ENCODE measurements at regions not wholly inside any gene's neighbourhood (a gene's known extent, or its start where the extent isn't known, plus 50 kb on each side); places are given as distances from the start of the nearest gene placed in this dataset.

DNA sequence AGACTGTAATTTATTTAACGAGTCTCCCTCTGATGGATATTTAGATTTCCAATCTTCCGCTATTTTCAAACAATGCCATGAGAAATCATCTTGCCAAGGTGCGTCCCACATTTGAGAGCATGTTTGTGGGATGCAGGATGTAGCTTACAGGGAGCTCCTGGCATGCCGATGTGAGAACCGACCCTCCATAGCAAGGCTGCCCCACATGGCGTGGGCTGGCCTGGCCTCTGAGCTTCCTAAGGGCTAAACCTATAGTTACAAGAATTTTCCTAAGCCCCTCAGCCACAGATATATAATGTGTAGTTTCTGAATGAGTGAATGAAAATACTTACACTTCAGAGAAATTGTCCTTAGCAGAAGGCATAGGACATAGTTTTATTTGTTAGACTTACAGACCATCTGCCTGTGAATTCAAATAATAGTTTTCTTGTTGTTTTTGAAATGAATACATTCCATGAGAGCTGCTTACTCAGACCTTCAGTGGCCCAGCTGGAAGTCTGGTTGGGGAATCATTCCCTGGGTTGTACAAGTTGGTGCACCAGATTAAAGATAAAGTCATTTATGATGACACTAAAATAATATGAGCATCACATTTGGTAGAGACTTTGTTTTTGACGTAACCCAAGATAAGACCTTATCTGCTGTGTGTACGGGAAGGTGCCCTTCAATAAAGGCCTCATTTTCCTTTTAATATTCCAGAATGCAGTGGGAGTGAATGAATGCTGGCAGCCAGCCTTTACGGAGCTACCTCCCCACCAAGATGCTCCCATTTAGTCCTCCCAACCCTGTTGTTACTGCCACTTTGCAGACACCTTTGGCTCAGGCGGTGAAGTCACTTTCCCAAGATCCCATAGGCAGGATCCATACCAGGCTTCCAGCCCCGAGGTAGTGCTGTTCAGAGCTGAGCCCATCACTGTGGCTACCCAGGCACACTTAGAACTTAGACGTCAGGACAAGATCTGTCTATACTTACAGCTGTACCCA is 107.1 kb downstream of the GLI2 start:
- Histone ChIP-seq H3K4me1 (ENCODE audit: insufficient read depth, low read length) (no peaks in the 10 kb centered on the region), H3K4me2 (ENCODE audit: low read length) (no peak overlapping the region), H3K27me3 (ENCODE audit: low read length) (no peaks in the 10 kb centered on the region), H3K9me2 (replicated peaks; ENCODE audit: low read length) (no peaks in the 10 kb centered on the region), H3K79me2 (ENCODE audit: low read length) (no peaks in the 10 kb centered on the region), H3F3A (ENCODE audit: low read length, unreplicated experiment) (no peaks in the 10 kb centered on the region), H3K9me3 (ENCODE audit: low read length) (no peaks in the 10 kb centered on the region), H3K9ac (ENCODE audit: low read length) (no peak overlapping the region), H2AFZ (ENCODE audit: low read length) (no peak overlapping the region), H3K27ac (ENCODE audit: low read length) (no peak overlapping the region), H3K36me3 (ENCODE audit: low read depth, low read length) (no peaks in the 10 kb centered on the region), H3K4me3 (ENCODE audit: low read length) (no peak overlapping the region), H4K20me1 (ENCODE audit: low read length) (no peaks in the 10 kb centered on the region)
- ChIA-PET CTCF (interaction anchor here (0.6 kb wide), 1 partner anchor 17 kb away, joined by 9 read pairs; no protein-coding TSS in a partner anchor), POLR2A (ENCODE audit: unreplicated experiment) (no interaction called here)
- ATAC-seq (no peak), DNase-seq (no peak)
- no TSS peak for BruUV-seq (replicated peaks)
- intact Hi-C loops (cut with micrococcal nuclease), result no loop called here
- TF ChIP-seq EZH2 (IDR thresholded peaks at IDR 0.05; ENCODE audit: low read length, unreplicated experiment) (no peak), EZH2phosphoT487 (IDR thresholded peaks at IDR 0.05; ENCODE audit: borderline replicate concordance, low read length) (no peak)
- TF ChIP-seq, protein P1, sequence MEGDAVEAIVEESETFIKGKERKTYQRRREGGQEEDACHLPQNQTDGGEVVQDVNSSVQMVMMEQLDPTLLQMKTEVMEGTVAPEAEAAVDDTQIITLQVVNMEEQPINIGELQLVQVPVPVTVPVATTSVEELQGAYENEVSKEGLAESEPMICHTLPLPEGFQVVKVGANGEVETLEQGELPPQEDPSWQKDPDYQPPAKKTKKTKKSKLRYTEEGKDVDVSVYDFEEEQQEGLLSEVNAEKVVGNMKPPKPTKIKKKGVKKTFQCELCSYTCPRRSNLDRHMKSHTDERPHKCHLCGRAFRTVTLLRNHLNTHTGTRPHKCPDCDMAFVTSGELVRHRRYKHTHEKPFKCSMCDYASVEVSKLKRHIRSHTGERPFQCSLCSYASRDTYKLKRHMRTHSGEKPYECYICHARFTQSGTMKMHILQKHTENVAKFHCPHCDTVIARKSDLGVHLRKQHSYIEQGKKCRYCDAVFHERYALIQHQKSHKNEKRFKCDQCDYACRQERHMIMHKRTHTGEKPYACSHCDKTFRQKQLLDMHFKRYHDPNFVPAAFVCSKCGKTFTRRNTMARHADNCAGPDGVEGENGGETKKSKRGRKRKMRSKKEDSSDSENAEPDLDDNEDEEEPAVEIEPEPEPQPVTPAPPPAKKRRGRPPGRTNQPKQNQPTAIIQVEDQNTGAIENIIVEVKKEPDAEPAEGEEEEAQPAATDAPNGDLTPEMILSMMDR (conservative IDR thresholded peaks at IDR 0.05; ENCODE audit: low read depth, low read length), result no peak

DNA sequence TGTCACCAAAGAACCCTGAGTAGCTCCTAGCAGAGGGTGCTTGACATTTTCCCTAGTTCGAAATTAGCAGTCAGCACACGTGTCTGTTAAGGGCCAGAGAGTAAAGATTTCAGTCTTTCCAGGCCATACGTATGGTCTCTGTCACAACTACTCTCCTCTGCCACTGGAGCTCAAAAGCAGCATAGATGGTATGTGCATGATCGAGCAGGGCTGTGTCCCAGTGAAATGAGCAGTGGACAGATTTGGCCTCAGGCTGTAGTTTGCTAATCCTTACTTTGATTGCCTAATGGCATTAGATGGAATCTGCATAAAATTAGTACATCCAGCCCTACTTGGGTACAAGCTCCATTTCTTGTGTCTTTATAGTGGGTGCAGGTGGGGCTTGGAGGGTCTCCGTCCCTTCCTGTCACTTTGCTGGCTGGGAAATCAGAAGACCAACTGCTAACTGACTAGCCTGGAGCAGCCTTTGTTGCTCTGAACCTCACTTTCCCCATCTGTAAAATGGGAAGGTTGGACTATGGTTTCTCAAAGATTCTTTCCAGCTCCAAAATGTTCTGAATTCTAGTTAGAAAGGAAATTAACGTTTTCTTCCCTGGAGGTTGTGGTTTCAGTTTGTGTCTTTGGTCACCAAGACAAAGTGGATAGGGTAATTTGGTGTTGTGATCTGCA is 108.5 kb downstream of the GLI2 start:
- Histone ChIP-seq H3K79me2 (ENCODE audit: low read length) (no peaks in the 10 kb centered on the region), H3K4me3 (ENCODE audit: low read length) (no peak overlapping the region)
- no TSS peak for BruUV-seq (replicated peaks)

More for the DNA sequence above, 108.5 kb downstream of the GLI2 start:
- no peak for ATAC-seq
- CTCF ChIA-PET, result no interaction called here
- Histone ChIP-seq H3K27ac (ENCODE audit: low read length) (no peak overlapping the region), H3K4me1 (ENCODE audit: insufficient read depth, low read length) (no peaks in the 10 kb centered on the region), H3K27me3 (ENCODE audit: low read length) (no peaks in the 10 kb centered on the region), H3F3A (ENCODE audit: low read length, unreplicated experiment) (no peaks in the 10 kb centered on the region), H3K9me3 (ENCODE audit: low read length) (no peaks in the 10 kb centered on the region), H3K36me3 (ENCODE audit: low read depth, low read length) (no peaks in the 10 kb centered on the region), H4K20me1 (ENCODE audit: low read length) (no peaks in the 10 kb centered on the region), H3K9me2 (replicated peaks; ENCODE audit: low read length) (no peaks in the 10 kb centered on the region), H3K9ac (ENCODE audit: low read length) (no peak overlapping the region), H3K4me2 (ENCODE audit: low read length) (no peak overlapping the region), H2AFZ (ENCODE audit: low read length) (no peak overlapping the region)
- intact Hi-C loops (cut with micrococcal nuclease), result no loop called here
- DNase-seq, result no peak
- POLR2A ChIA-PET (ENCODE audit: unreplicated experiment), result no interaction called here
- TF ChIP-seq, protein P1 (conservative IDR thresholded peaks at IDR 0.05; ENCODE audit: low read depth, low read length), result no peak
- no peak for TF ChIP-seq EZH2 (IDR thresholded peaks at IDR 0.05; ENCODE audit: low read length, unreplicated experiment)
- TF ChIP-seq EZH2phosphoT487 (IDR thresholded peaks at IDR 0.05; ENCODE audit: borderline replicate concordance, low read length), result no peak

Measured in PC-3 (cell line).